Epithelial cell of esophagus (primary cell): ENCODE measurements at regions not wholly inside any gene's neighbourhood (a gene's known extent, or its start where the extent isn't known, plus 50 kb on each side); places are given as distances from the start of the nearest gene placed in this dataset.

Experiments used
- DNase-seq: peaks from one replicate; pipeline ENCODE4 v3.0.0; 2010; ENCODE audit warnings: low read depth
- H3K4me3 ChIP-seq: 2 replicates; pipeline ENCODE4 v1.5.1; 2011; ENCODE audit warnings: mild to moderate bottlenecking, low read length, control low read depth
- CTCF ChIP-seq: IDR thresholded peaks from 2 replicates; pipeline ENCODE4 v1.5.1; 2011; ENCODE audit warnings: low read depth, mild to moderate bottlenecking, low read length, control low read depth, inconsistent platforms; ENCODE audit not compliant: insufficient read depth; ENCODE audit errors: missing control alignments

GRCh38 chr2:12950174-12950573 is 233.4 kb downstream of the TRIB2 start:
- H3K4me3 ChIP-seq: no peak overlapping the region
- no peak for TF ChIP-seq CTCF

GRCh38 chr2:12950957-12951656 is 234.4 kb downstream of the TRIB2 start:
- peak; percentile 55 for DNase-seq
- no peak for TF ChIP-seq CTCF
- no peak overlapping the region for H3K4me3 ChIP-seq

More at GRCh38 chr2:12950174-12950573, 233.4 kb downstream of the TRIB2 start:
- no peak for DNase-seq

- no peak overlapping the region for H3K4me3 ChIP-seq
- no peak for TF ChIP-seq CTCF
- DNase-seq: no peak
Measured at GRCh38 chr2:12951657-12951973, 234.9 kb downstream of the TRIB2 start.

DNA sequence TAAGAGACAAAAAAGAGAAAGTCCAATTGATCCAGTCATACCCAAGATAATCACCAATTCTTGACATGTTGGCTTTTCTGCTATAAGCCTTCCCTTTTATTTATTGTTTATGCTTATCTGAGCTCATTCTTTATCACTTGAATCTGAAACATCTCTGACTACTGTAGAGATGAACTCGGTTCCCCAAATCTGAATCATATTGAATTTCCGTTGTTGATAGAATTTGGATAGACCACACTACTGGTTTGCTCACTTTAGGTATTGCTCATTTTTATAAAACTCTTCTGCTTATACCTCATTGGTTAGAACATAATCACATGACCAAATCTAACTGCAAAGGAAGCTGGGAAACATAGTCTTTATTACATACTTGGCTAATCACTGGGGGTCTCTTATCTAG is 236.9 kb downstream of the TRIB2 start:
- DNase-seq: no peak
- no peak overlapping the region for H3K4me3 ChIP-seq
- no peak for TF ChIP-seq CTCF

DNA sequence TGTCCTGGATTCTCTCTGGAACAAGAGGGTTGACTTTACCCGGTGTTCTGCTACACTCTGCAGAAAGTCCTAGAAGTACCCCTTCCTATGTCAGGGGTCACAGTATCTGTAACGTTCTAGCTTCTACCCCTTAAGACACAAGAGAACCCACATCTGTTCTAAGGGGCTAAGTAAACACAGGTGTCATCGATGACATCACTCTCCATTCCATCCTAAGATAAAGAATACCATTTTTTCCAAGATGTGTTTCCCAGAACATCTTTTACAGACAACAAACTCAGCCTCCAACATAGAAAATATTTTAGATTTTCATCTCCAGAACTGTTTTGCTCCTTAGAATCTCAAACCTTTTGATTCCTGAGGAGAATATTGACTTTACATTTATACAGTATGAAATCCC is 239.1 kb downstream of the TRIB2 start:
- no peak for TF ChIP-seq CTCF
- H3K4me3 ChIP-seq: no peak overlapping the region
- DNase-seq: no peak

DNA sequence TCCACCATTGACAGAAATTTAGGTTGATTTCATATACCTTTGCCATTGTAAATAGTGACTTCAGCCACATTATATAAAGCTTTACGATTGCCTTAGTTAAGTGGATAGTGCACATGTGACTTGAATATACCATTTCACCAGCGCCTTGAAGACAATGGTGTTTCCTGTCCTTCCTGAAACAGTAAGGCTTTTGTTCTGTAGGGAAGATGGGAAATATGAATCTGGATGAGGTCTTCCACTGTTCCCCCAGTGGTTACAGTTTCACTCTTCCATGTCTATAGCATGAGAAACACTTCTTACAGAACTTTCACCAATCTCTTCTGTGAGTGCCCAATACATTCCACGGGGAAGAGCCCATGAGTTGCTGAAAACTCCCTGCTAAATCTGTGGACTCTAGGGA is 240.5 kb downstream of the TRIB2 start:
- TF ChIP-seq CTCF: no peak
- no peak overlapping the region for H3K4me3 ChIP-seq

DNA sequence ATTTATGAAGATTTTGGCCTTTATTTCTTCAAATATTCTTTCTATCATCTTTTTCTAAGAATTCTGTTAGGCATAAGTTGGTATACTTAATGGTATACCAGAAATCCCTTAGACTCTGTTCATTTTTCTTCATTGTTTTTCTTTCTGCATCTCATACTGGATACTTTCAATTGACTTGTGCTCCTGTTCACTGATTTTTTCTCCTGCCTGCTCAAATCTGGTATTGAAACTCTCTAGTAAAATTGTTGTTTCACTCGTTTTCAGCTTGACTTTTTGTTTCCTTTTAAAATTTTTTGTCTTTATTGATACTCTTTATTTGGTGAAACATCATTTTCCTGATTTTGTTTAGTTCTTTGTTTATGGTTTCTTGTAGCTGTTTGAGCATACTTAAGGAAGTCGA is 243.2 kb downstream of the TRIB2 start:
- no peak overlapping the region for H3K4me3 ChIP-seq
- TF ChIP-seq CTCF: no peak
- DNase-seq: no peak

More for the DNA sequence above, 240.5 kb downstream of the TRIB2 start:
- DNase-seq: no peak
